ENCODE measurements at regions not wholly inside any gene's neighbourhood (a gene's known extent, or its start where the extent isn't known, plus 50 kb on each side); places are given as distances from the start of the nearest gene placed in this dataset.

DNA sequence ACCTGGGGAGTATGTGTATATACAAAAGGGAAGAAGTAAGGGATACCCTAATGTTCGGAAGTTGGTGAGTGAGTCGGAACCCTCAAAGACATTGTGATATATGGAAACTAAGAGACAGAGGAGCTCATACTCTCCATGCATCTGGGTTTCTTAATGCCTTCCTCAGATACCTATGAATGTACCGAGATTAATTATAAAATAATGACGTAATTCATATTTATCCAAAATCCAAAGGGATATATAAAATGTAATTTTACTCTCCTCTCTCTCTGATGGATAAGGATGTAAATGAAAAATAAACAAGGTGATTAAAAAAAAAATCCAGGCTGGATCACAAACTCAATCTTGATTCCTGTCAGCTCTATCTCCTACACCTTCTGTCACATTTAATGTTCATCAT, 275.9 kb upstream of the FAM241A start:
- no peak for DNase-seq (ENCODE audit: low spot score)

- DNase-seq (ENCODE audit: low spot score): no peak
Measured at GRCh38 chr4:111871802-111872201, 273.5 kb upstream of the FAM241A start.

DNA sequence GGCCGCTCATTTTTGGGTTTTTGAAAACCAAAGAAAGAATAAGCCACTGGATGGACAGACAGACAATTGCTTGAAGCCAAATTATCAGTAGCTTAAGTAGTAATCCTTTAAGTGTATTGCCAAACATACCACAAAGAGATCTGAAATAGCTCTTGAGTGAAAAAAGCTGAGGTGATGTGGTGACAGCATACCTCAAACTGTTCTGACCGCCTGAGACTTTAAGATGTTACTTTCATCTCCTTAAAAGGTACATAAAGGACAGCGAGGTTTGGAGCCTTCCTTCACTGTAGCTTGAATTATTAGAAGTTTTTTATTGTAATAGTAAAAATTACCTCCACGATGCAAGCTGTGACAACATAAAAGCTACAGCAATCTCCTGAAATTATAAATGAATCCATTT, 271.5 kb upstream of the FAM241A start:
- no peak for DNase-seq (ENCODE audit: low spot score)

- DNase-seq (ENCODE audit: low spot score): no peak
Measured at GRCh38 chr4:111879539-111879938, 265.7 kb upstream of the FAM241A start.

- no peak for DNase-seq (ENCODE audit: low spot score)
Measured at GRCh38 chr4:111880116-111880515, 265.1 kb upstream of the FAM241A start.

DNA sequence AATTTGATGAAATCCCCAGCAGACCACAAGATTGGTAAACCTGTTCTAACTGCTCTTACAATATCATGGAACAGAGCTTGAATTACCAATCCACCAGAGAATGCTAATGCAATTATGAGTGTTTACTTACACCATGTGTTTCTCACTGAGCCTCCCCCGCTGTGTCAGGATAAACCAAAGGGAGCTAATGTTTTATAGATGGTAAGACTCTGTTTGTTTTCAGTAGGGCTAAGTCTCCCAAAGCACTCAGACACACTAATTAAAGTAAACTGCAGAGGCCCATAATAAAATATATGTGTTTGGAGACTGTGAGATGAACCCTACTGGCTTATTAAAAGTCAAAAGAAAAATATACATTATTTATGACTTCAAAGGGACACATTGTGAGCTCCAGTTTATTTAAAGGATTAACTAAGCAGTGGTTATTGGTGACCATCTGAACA, 261.7 kb upstream of the FAM241A start:
- DNase-seq (ENCODE audit: low spot score): no peak

DNA sequence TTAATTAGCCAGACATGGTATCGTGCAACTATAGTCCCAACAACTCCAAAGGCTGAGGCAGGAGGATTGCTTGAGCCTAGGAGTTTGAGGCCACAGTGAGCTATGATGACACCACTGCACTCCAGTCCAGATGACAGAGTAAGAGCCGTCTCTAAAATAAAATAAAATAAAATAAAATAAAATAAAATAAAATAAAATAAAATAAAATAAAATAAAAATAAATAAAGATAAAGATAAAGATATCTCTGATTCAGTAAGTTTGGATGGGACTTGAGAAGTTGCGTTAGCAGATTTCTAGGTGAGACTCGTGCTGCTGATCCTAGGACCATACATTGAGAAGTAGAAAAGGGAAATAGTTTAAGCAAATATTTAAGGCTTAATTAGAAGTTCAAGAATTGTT, 254.8 kb upstream of the FAM241A start:
- no peak for DNase-seq (ENCODE audit: low spot score)

DNA sequence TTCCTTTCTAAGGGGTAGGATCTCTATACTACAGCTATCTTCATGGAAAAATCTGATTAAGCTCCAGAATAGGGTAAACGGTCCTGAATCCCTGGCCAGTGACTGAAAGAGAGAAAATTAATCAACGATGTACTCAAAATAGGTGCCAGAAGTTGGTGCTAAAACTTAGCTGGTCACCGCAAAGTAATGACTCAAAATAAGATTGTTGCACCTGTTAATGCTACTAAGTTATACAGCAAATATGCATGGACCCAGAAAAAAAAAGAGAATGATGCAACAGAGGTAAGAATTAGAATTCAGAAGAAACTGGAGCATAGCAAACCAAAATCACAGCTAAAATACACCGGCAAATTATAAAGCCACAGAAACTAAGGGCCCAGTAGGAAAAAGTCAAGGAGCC, 239.7 kb upstream of the FAM241A start:
- no peak for DNase-seq (ENCODE audit: low spot score)

- DNase-seq (ENCODE audit: low spot score): no peak
Measured at GRCh38 chr4:111919639-111920038, 225.6 kb upstream of the FAM241A start.

DNA sequence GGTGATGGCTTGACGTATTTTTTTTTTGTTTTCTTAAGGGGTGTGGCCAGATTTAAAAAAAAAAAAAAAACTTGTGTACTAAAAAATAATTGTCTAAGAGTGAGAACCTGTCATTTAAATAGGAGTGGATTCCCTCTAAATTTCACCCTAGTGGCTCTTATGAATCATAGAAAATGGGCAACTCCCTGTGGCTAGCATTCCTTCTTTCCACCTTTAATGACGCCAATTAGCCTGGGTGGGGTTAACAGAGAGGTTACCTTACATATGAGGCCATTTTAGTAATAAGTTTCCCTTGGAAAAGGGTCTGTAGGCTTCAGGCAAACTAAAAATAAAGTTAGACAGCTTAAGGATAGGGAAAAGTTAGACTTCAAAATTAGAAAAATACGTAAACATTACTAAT, 223.5 kb upstream of the FAM241A start:
- DNase-seq (ENCODE audit: low spot score): no peak

DNA sequence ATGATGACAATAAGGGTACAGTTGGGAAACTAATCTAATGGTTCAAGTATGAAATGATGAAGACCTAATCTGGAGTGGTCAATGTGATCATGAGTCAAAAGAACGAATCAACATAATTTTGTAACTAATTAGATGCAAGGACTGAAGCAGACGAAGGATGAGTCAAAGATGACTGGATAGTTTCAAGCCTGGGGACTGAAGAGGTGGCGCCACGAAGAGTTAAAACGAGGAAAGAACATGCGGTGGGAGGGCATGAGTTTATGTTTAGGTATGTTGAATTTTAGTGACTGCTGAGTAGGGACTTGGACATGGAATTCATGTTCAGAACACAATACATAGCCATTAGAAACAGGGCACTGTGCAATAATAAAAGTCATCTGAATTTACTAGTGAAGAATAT, 221.5 kb upstream of the FAM241A start:
- no peak for DNase-seq (ENCODE audit: low spot score)

GRCh38 chr4:111924696-111925095, 220.6 kb upstream of the FAM241A start:
- DNase-seq (ENCODE audit: low spot score): no peak

- no peak for DNase-seq (ENCODE audit: low spot score)
Measured at GRCh38 chr4:111930659-111931058, 214.6 kb upstream of the FAM241A start.

DNA sequence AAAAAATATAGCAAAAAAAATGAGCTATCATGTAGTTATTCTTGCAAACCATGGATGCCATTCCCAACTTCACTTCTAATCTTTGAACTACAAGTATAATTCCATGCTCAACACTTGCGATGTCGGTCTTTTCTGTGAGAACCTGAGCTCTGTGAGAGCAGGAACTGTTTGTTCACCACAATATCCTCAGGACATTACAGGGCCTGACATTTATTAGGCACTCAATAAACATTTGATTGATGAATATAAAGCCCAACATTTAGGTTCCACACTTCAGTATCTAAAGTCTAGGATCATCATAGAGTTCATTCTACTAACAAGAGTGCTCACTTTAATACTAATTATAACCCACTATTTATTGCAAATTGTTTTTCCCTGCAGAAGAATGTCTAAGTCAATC, 211.6 kb upstream of the FAM241A start:
- no peak for DNase-seq (ENCODE audit: low spot score)

DNA sequence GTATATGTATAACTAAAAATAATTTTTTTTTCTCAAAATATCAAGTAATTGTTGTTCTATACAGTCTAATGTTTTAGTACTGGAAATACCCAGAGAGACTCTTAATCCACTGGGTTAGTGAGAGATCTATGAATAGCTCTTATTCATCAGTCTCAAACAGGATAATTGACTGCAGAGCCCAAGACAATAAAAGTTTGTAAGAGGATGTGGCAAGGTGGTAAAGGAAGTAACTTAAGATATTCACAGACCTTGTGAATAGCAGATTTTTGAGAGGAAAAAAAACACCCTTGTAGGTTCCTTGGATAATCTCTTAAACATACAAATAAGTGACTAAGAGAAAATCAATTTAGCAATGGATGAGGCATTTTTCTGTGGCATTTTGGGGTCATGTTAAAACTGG, 210.9 kb upstream of the FAM241A start:
- DNase-seq (ENCODE audit: low spot score): no peak

DNA sequence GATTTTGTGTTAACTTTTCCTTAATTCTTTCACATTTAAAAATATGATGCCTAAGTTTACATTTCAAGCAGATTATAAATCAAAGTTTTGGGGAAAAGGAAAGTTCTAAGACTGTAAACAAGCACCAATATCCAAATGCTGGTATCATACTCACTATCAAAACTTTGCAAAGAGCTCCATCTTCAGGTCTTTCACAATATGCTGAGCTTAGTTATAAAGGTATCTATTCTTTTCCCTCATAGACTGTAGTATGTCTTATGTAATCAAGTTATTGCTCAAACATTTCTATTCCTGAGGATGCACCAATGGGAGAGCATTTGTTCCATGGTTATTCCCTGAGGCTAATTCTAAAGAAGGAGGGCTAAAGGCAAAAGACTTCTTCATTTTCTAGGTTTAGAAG, 207.9 kb upstream of the FAM241A start:
- no peak for DNase-seq (ENCODE audit: low spot score)

DNA sequence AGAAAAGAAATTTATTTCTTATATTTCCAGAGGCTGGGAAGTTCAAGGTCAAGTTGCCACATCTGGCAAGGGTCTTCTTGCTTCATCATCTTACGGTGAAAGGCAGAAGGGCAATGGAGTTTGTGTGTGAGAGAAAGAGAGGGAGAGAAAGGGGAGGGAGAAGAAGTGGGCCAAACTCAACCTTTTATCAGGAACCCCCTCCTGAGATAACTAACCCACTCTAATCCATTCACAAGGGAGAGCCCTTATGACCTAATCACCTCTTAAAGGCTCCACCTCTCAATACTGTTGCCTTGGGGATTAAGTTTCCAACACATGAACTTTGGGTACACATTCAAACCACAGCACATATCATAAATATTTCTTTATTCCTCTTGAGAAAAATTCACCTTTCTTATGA, 203.3 kb upstream of the FAM241A start:
- DNase-seq (ENCODE audit: low spot score): no peak

GRCh38 chr4:111943796-111944203, 201.5 kb upstream of the FAM241A start:
- DNase-seq (ENCODE audit: low spot score): no peak

DNA sequence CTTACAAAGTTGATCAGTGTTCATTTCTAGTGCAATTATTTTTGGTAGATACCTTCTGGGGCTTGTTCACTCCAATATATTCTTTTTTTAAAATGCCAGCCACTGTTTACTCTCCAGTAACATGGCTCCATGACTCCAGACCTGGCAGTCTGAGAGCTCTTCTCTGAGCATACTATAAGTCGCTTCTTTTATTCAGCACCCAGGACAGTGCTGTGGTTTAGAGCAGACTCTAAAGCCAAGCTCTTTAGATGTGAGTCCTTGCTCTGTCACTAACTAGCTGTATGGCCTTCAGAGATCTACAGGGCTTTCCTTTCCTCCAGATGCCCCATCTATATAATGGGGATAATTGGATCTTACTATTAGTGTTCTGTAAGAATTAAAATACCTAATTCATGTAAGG, 200.2 kb upstream of the FAM241A start:
- DNase-seq (ENCODE audit: low spot score): no peak

GRCh38 chr4:111946800-111947199, 198.5 kb upstream of the FAM241A start:
- no peak for DNase-seq (ENCODE audit: low spot score)

DNA sequence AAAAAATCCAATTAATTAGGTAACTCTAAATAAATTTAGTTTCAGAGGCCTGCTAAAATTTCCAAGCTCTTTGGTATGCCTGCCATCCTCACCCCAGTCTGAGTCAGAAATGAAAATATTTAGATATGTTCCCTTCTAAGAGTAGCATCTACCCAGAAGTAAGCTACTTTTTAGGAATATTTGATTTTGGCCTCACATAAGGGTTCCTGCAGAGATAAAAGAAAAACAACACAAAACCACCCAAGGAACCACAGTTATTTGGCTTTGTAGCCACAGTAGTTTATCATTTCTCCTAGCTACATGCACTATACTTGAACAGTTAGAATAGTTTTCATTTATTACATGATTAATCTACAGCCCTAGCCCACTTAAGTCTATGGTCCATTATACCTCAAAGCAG, 192.6 kb upstream of the FAM241A start:
- no peak for DNase-seq (ENCODE audit: low spot score)

GRCh38 chr4:111954550-111954949, 190.7 kb upstream of the FAM241A start:
- DNase-seq (ENCODE audit: low spot score): no peak

DNA sequence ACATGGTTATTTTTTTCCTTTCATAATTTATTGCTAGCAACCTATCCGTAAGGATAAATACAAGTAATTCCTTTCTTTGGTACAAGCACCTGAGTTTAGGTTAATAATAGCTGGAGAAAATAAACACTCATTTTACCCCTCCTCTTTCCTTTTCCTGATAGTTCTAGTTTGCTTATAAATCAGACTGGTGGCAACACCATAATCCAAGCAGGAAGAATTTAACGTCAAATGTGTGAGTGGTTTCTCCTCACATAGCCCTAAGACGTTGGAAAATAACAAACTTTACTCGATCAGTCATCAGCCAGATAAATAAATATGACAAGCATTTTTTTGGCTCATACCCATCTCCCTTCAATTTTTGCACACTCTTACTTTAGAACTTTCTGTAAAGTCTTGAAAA, 190.3 kb upstream of the FAM241A start:
- DNase-seq (ENCODE audit: low spot score): no peak

DNA sequence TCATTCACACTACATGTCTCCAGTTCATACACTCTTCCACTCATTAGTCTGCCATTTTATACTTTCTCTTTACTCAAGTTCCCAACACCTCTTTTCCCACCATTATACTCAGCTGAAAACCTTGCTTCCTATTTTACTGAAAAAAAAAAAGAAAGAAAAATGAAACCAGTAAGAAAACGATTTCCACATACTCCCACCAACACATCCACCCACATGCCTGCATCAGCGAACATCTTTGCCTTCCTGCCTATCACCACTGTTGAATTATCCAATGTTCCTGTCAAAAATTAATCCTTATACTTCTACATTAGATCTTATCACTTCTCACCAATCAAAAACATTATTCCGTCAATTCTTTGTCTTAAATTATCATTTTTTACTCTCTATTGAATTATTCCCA, 188.1 kb upstream of the FAM241A start:
- DNase-seq (ENCODE audit: low spot score): no peak

GRCh38 chr4:111957997-111958396, 187.3 kb upstream of the FAM241A start:
- no peak for DNase-seq (ENCODE audit: low spot score)

All from CD4-positive, alpha-beta T cell treated with Interleukin-2 at 100 ng/mL for 4 hours (primary cell).